OCI-LY1 (cell line): ENCODE measurements at regions not wholly inside any gene's neighbourhood (a gene's known extent, or its start where the extent isn't known, plus 50 kb on each side); places are given as distances from the start of the nearest gene placed in this dataset.

Source experiments
- CTCF ChIP-seq: fragments of 200-600 bp; sonication (generic), shearing (Covaris generic); IDR thresholded peaks from 2 replicates; pipeline ENCODE4 v1.5.1; 2017; ENCODE audit warnings: mild to moderate bottlenecking, antibody characterized with exemption, low read length, moderate library complexity, mixed read lengths
- EZH2 ChIP-seq: fragments of 200-600 bp; sonication (generic), shearing (Covaris generic); IDR thresholded peaks from 2 replicates; pipeline ENCODE4 v1.8.0; 2017; ENCODE audit warnings: borderline replicate concordance, mixed run types, mild to moderate bottlenecking, antibody characterized with exemption, low read length, moderate library complexity, mixed read lengths

GRCh38 chr1:64348270-64348960, 121.5 kb upstream of the CACHD1 start:
- TF ChIP-seq CTCF: no peak
- no peak for TF ChIP-seq EZH2
